ENCODE measurements at regions not wholly inside any gene's neighbourhood (a gene's known extent, or its start where the extent isn't known, plus 50 kb on each side); places are given as distances from the start of the nearest gene placed in this dataset.
"Not testable (repeated sequence)": the region's sequence is repeated elsewhere in the genome, so short reads cannot be mapped to it uniquely, and the experiment has no call there.

- no peak for DNase-seq (ENCODE audit: low read depth)
Measured at GRCh38 chr12:131391399-131391798, 319.5 kb upstream of the SFSWAP start.

GRCh38 chr12:131394752-131395151, 316.1 kb upstream of the SFSWAP start:
- DNase-seq (ENCODE audit: low read depth), result not testable (repeated sequence)

GRCh38 chr12:131395209-131395684, 315.6 kb upstream of the SFSWAP start:
- DNase-seq (ENCODE audit: low read depth), result not testable (repeated sequence)

- no peak for DNase-seq (ENCODE audit: low read depth)
Measured at GRCh38 chr12:131395971-131396573, 314.8 kb upstream of the SFSWAP start.

- DNase-seq (ENCODE audit: low read depth), result no peak
Measured at GRCh38 chr12:131397493-131398181, 313.3 kb upstream of the SFSWAP start.

GRCh38 chr12:131399000-131399399, 311.9 kb upstream of the SFSWAP start:
- DNase-seq (ENCODE audit: low read depth), result no peak

GRCh38 chr12:131400668-131401294, 310.1 kb upstream of the SFSWAP start:
- not testable (repeated sequence) for DNase-seq (ENCODE audit: low read depth)

- not testable (repeated sequence) for DNase-seq (ENCODE audit: low read depth)
Measured at GRCh38 chr12:131401907-131402633, 308.8 kb upstream of the SFSWAP start.

- DNase-seq (ENCODE audit: low read depth), result no peak
Measured at GRCh38 chr12:131402781-131403396, 308.0 kb upstream of the SFSWAP start.

- DNase-seq (ENCODE audit: low read depth), result no peak
Measured at GRCh38 chr12:131403676-131404075, 307.2 kb upstream of the SFSWAP start.

- no peak for DNase-seq (ENCODE audit: low read depth)
Measured at GRCh38 chr12:131404705-131405104, 306.2 kb upstream of the SFSWAP start.

- no peak for DNase-seq (ENCODE audit: low read depth)
Measured at GRCh38 chr12:131407221-131408035, 303.5 kb upstream of the SFSWAP start.

- DNase-seq (ENCODE audit: low read depth), result no peak
Measured at GRCh38 chr12:131408036-131408365, 302.9 kb upstream of the SFSWAP start.

GRCh38 chr12:131408484-131408883, 302.4 kb upstream of the SFSWAP start:
- no peak for DNase-seq (ENCODE audit: low read depth)

- no peak for DNase-seq (ENCODE audit: low read depth)
Measured at GRCh38 chr12:131409211-131409610, 301.7 kb upstream of the SFSWAP start.

GRCh38 chr12:131411827-131412226, 299.1 kb upstream of the SFSWAP start:
- not testable (repeated sequence) for DNase-seq (ENCODE audit: low read depth)

GRCh38 chr12:131413006-131413405, 297.9 kb upstream of the SFSWAP start:
- DNase-seq (ENCODE audit: low read depth), result no peak

- no peak for DNase-seq (ENCODE audit: low read depth)
Measured at GRCh38 chr12:131413471-131413870, 297.4 kb upstream of the SFSWAP start.

GRCh38 chr12:131414155-131414922, 296.6 kb upstream of the SFSWAP start:
- DNase-seq (ENCODE audit: low read depth), result not testable (repeated sequence)

GRCh38 chr12:131415781-131416180, 295.1 kb upstream of the SFSWAP start:
- no peak for DNase-seq (ENCODE audit: low read depth)

- DNase-seq (ENCODE audit: low read depth), result no peak
Measured at GRCh38 chr12:131418121-131418520, 292.8 kb upstream of the SFSWAP start.
